Activated naive CD8-positive, alpha-beta T cell treated with anti-CD3 and anti-CD28 coated beads, Interleukin-2, amount 50 U/mL, for 24 hours (primary cell): ENCODE measurements at regions not wholly inside any gene's neighbourhood (a gene's known extent, or its start where the extent isn't known, plus 50 kb on each side); places are given as distances from the start of the nearest gene placed in this dataset.

Source experiments
- ATAC-seq: fragments of 150-1000 bp; cut with Tn5 transposase; one replicate; pipeline ENCODE4 v1.10.0; 2021
- DNase-seq: peaks from one replicate; pipeline ENCODE4 v3.0.0; 2021
- H3K27ac Mint-ChIP-seq: one replicate; pipeline ENCODE4 v1.8.0; 2021; ENCODE audit warnings: mild to moderate bottlenecking, mixed read lengths
- H3K27me3 Mint-ChIP-seq: one replicate; pipeline ENCODE4 v1.8.0; 2021; ENCODE audit warnings: mixed read lengths
- H3K36me3 Mint-ChIP-seq: one replicate; pipeline ENCODE4 v1.8.0; 2021; ENCODE audit warnings: low read depth, mixed read lengths
- H3K4me1 Mint-ChIP-seq: one replicate; pipeline ENCODE4 v1.8.0; 2021; ENCODE audit warnings: mixed read lengths
- H3K4me3 Mint-ChIP-seq: one replicate; pipeline ENCODE4 v1.8.0; 2021; ENCODE audit warnings: mild to moderate bottlenecking, moderate library complexity, mixed read lengths
- H3K9me3 Mint-ChIP-seq: one replicate; pipeline ENCODE4 v1.8.0; 2021; ENCODE audit warnings: mixed read lengths

- H3K36me3 Mint-ChIP-seq, result no peaks in the 10 kb centered on the region
- no peak overlapping the region for H3K27ac Mint-ChIP-seq
- H3K4me3 Mint-ChIP-seq, result no peak overlapping the region
- ATAC-seq, result no peak
- H3K27me3 Mint-ChIP-seq, result no peaks in the 10 kb centered on the region
- no peak for DNase-seq
- H3K9me3 Mint-ChIP-seq, result no peaks in the 10 kb centered on the region
- H3K4me1 Mint-ChIP-seq, result no peaks in the 10 kb centered on the region
Observed at GRCh38 chr19:31595521-31595920, 246.3 kb upstream of the TSHZ3 start.

GRCh38 chr19:31596751-31597150, 247.5 kb upstream of the TSHZ3 start:
- H3K36me3 Mint-ChIP-seq, result no peaks in the 10 kb centered on the region
- DNase-seq, result no peak
- H3K27me3 Mint-ChIP-seq, result no peaks in the 10 kb centered on the region
- no peak for ATAC-seq
- H3K27ac Mint-ChIP-seq, result no peak overlapping the region
- H3K9me3 Mint-ChIP-seq, result no peaks in the 10 kb centered on the region
- no peaks in the 10 kb centered on the region for H3K4me1 Mint-ChIP-seq
- H3K4me3 Mint-ChIP-seq, result no peak overlapping the region

- Mint-ChIP-seq H3K27ac (no peak overlapping the region), H3K27me3 (no peaks in the 10 kb centered on the region), H3K36me3 (no peaks in the 10 kb centered on the region), H3K4me3 (no peak overlapping the region), H3K4me1 (no peaks in the 10 kb centered on the region), H3K9me3 (no peaks in the 10 kb centered on the region)
- DNase-seq (no peak), ATAC-seq (no peak)
Observed at GRCh38 chr19:31597616-31598015, 248.4 kb upstream of the TSHZ3 start.

- Mint-ChIP-seq H3K4me1 (no peaks in the 10 kb centered on the region), H3K9me3 (no peaks in the 10 kb centered on the region), H3K27ac (no peak overlapping the region), H3K27me3 (no peaks in the 10 kb centered on the region), H3K4me3 (no peak overlapping the region), H3K36me3 (no peaks in the 10 kb centered on the region)
- no peak for ATAC-seq
- no peak for DNase-seq
Observed at GRCh38 chr19:31598730-31599238, 249.5 kb upstream of the TSHZ3 start.

GRCh38 chr19:31600731-31601295, 251.6 kb upstream of the TSHZ3 start:
- no peak overlapping the region for H3K4me3 Mint-ChIP-seq
- H3K27ac Mint-ChIP-seq, result no peak overlapping the region
- H3K9me3 Mint-ChIP-seq, result no peaks in the 10 kb centered on the region
- no peaks in the 10 kb centered on the region for H3K4me1 Mint-ChIP-seq
- no peaks in the 10 kb centered on the region for H3K27me3 Mint-ChIP-seq
- no peak for ATAC-seq
- H3K36me3 Mint-ChIP-seq, result no peaks in the 10 kb centered on the region
- no peak for DNase-seq

GRCh38 chr19:31601855-31602254, 252.6 kb upstream of the TSHZ3 start:
- H3K27me3 Mint-ChIP-seq, result no peaks in the 10 kb centered on the region
- no peaks in the 10 kb centered on the region for H3K4me1 Mint-ChIP-seq
- H3K27ac Mint-ChIP-seq, result no peak overlapping the region
- no peak overlapping the region for H3K4me3 Mint-ChIP-seq
- DNase-seq (no peak), ATAC-seq (no peak)
- H3K9me3 Mint-ChIP-seq, result no peaks in the 10 kb centered on the region
- no peaks in the 10 kb centered on the region for H3K36me3 Mint-ChIP-seq

GRCh38 chr19:31602548-31602947, 253.3 kb upstream of the TSHZ3 start:
- Mint-ChIP-seq H3K27ac (no peak overlapping the region), H3K9me3 (no peaks in the 10 kb centered on the region), H3K4me3 (no peak overlapping the region), H3K36me3 (no peaks in the 10 kb centered on the region), H3K4me1 (no peaks in the 10 kb centered on the region), H3K27me3 (no peaks in the 10 kb centered on the region)
- DNase-seq (no peak), ATAC-seq (no peak)

GRCh38 chr19:31604493-31605040, 255.3 kb upstream of the TSHZ3 start:
- no peak overlapping the region for H3K27ac Mint-ChIP-seq
- no peaks in the 10 kb centered on the region for H3K4me1 Mint-ChIP-seq
- DNase-seq (no peak), ATAC-seq (no peak)
- no peaks in the 10 kb centered on the region for H3K9me3 Mint-ChIP-seq
- H3K4me3 Mint-ChIP-seq, result no peak overlapping the region
- H3K36me3 Mint-ChIP-seq, result no peaks in the 10 kb centered on the region
- H3K27me3 Mint-ChIP-seq, result no peaks in the 10 kb centered on the region

- no peak for ATAC-seq
- H3K4me3 Mint-ChIP-seq, result no peak overlapping the region
- no peaks in the 10 kb centered on the region for H3K9me3 Mint-ChIP-seq
- no peak overlapping the region for H3K27ac Mint-ChIP-seq
- H3K4me1 Mint-ChIP-seq, result no peaks in the 10 kb centered on the region
- H3K27me3 Mint-ChIP-seq, result peaks cover 8% of the 10 kb centered on the region
- no peaks in the 10 kb centered on the region for H3K36me3 Mint-ChIP-seq
- no peak for DNase-seq
Observed at GRCh38 chr19:31610018-31610417, 260.8 kb upstream of the TSHZ3 start.

- Mint-ChIP-seq H3K36me3 (no peaks in the 10 kb centered on the region), H3K4me3 (no peak overlapping the region)
Observed at GRCh38 chr19:31611046-31611877, 262.0 kb upstream of the TSHZ3 start.

GRCh38 chr19:31612873-31613272, 263.6 kb upstream of the TSHZ3 start:
- Mint-ChIP-seq H3K4me3 (no peak overlapping the region), H3K4me1 (no peaks in the 10 kb centered on the region), H3K27me3 (peaks cover 8% of the 10 kb centered on the region), H3K36me3 (no peaks in the 10 kb centered on the region), H3K27ac (no peak overlapping the region), H3K9me3 (no peaks in the 10 kb centered on the region)
- ATAC-seq (no peak), DNase-seq (no peak)

More at GRCh38 chr19:31611046-31611877, 262.0 kb upstream of the TSHZ3 start:
- no peak overlapping the region for H3K27ac Mint-ChIP-seq
- H3K27me3 Mint-ChIP-seq, result peaks cover 8% of the 10 kb centered on the region
- ATAC-seq (no peak), DNase-seq (no peak)
- H3K9me3 Mint-ChIP-seq, result no peaks in the 10 kb centered on the region
- H3K4me1 Mint-ChIP-seq, result no peaks in the 10 kb centered on the region

GRCh38 chr19:31613683-31614219, 264.5 kb upstream of the TSHZ3 start:
- H3K27me3 Mint-ChIP-seq, result peaks cover 8% of the 10 kb centered on the region
- no peaks in the 10 kb centered on the region for H3K4me1 Mint-ChIP-seq
- DNase-seq (no peak), ATAC-seq (no peak)
- H3K27ac Mint-ChIP-seq, result no peak overlapping the region
- H3K4me3 Mint-ChIP-seq, result no peak overlapping the region
- no peaks in the 10 kb centered on the region for H3K9me3 Mint-ChIP-seq
- no peaks in the 10 kb centered on the region for H3K36me3 Mint-ChIP-seq

- ATAC-seq, result no peak
- no peak for DNase-seq
- Mint-ChIP-seq H3K9me3 (no peaks in the 10 kb centered on the region), H3K4me1 (no peaks in the 10 kb centered on the region), H3K36me3 (no peaks in the 10 kb centered on the region), H3K27ac (no peak overlapping the region), H3K27me3 (peaks cover 6% of the 10 kb centered on the region), H3K4me3 (no peak overlapping the region)
Observed at GRCh38 chr19:31616031-31616430, 266.8 kb upstream of the TSHZ3 start.

GRCh38 chr19:31617010-31617585, 267.9 kb upstream of the TSHZ3 start:
- Mint-ChIP-seq H3K9me3 (no peaks in the 10 kb centered on the region), H3K4me3 (no peak overlapping the region), H3K36me3 (no peaks in the 10 kb centered on the region), H3K4me1 (no peaks in the 10 kb centered on the region), H3K27ac (no peak overlapping the region), H3K27me3 (peaks cover 2% of the 10 kb centered on the region)
- DNase-seq (no peak), ATAC-seq (no peak)

- DNase-seq, result no peak
- Mint-ChIP-seq H3K36me3 (no peaks in the 10 kb centered on the region), H3K9me3 (no peaks in the 10 kb centered on the region), H3K4me1 (no peaks in the 10 kb centered on the region), H3K4me3 (no peak overlapping the region), H3K27me3 (no peaks in the 10 kb centered on the region), H3K27ac (no peak overlapping the region)
- no peak for ATAC-seq
Observed at GRCh38 chr19:31625056-31625455, 275.8 kb upstream of the TSHZ3 start.
